ENCODE measurements at regions not wholly inside any gene's neighbourhood (a gene's known extent, or its start where the extent isn't known, plus 50 kb on each side); places are given as distances from the start of the nearest gene placed in this dataset.

DNA sequence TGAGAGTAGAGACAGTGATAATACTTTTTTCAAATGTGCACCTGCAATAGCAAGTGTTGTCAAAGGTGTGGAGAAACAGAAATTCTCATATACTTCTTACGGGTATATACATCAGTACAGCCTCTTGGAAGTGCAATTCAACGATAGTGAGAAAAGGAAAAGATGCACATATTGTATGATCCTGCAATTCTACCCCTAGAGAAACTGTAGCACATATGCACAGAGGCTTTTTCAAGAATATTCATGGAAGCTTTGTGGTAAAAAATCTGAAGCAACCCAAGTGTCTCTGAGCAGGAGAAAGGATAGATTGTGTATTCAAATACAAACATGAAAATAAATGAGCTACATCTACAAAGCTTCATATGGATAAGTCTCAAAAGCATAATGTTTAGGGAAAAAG lies 94.7 kb upstream of the PREP start:
- Histone ChIP-seq H3K36me3 (ENCODE audit: control insufficient read depth in 2 of 2, insufficient read depth in 1 of 2, low read length in 2 of 2) (no peaks in the 10 kb centered on the region), H3K9me3 (ENCODE audit: control insufficient read depth, insufficient read depth, low read depth, low read length) (no peaks in the 10 kb centered on the region), H3K27ac (ENCODE audit: extremely low read depth, low read depth, low read length) (no peak overlapping the region), H3K4me1 (ENCODE audit: control insufficient read depth, insufficient read depth, low read length) (no peaks in the 10 kb centered on the region), H3K4me3 (ENCODE audit: low read depth, low read length) (no peak overlapping the region)
- TF ChIP-seq ZNF488 (tag by site-specific recombination; IDR thresholded peaks at IDR 0.05) (no peak), OSR2 (tag by site-specific recombination; IDR thresholded peaks at IDR 0.05) (no peak), TRIM28 (IDR thresholded peaks at IDR 0.05; ENCODE audit: borderline replicate concordance, low read length) (no peak), ZNF433 (tag by site-specific recombination; IDR thresholded peaks at IDR 0.05; ENCODE audit: low read depth) (no peak), ZNF548 (tag by site-specific recombination; IDR thresholded peaks at IDR 0.05) (no peak), ZNF843 (tag by site-specific recombination; IDR thresholded peaks at IDR 0.05) (no peak), ZNF521 (tag by site-specific recombination; IDR thresholded peaks at IDR 0.05) (no peak), SETDB1 (IDR thresholded peaks at IDR 0.05; ENCODE audit: insufficient read length, low read length) (no peak), ZNF140 (tag by site-specific recombination; IDR thresholded peaks at IDR 0.05) (no peak), ZBTB8A (tag by site-specific recombination; IDR thresholded peaks at IDR 0.05) (no peak), ZNF830 (tag by site-specific recombination; IDR thresholded peaks at IDR 0.05; ENCODE audit: low read depth) (no peak), IKZF3 (tag by site-specific recombination; IDR thresholded peaks at IDR 0.05) (no peak), ZNF19 (tag by site-specific recombination; IDR thresholded peaks at IDR 0.05; ENCODE audit: low read depth) (no peak), ZNF23 (tag by site-specific recombination; IDR thresholded peaks at IDR 0.05; ENCODE audit: borderline replicate concordance) (no peak), ZBTB7A (tag by site-specific recombination; IDR thresholded peaks at IDR 0.05; ENCODE audit: low read depth) (no peak)
- TF ChIP-seq, protein P1, sequence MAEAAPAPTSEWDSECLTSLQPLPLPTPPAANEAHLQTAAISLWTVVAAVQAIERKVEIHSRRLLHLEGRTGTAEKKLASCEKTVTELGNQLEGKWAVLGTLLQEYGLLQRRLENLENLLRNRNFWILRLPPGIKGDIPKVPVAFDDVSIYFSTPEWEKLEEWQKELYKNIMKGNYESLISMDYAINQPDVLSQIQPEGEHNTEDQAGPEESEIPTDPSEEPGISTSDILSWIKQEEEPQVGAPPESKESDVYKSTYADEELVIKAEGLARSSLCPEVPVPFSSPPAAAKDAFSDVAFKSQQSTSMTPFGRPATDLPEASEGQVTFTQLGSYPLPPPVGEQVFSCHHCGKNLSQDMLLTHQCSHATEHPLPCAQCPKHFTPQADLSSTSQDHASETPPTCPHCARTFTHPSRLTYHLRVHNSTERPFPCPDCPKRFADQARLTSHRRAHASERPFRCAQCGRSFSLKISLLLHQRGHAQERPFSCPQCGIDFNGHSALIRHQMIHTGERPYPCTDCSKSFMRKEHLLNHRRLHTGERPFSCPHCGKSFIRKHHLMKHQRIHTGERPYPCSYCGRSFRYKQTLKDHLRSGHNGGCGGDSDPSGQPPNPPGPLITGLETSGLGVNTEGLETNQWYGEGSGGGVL (tag by site-specific recombination; IDR thresholded peaks at IDR 0.05): no peak
- TF ChIP-seq, protein P2, sequence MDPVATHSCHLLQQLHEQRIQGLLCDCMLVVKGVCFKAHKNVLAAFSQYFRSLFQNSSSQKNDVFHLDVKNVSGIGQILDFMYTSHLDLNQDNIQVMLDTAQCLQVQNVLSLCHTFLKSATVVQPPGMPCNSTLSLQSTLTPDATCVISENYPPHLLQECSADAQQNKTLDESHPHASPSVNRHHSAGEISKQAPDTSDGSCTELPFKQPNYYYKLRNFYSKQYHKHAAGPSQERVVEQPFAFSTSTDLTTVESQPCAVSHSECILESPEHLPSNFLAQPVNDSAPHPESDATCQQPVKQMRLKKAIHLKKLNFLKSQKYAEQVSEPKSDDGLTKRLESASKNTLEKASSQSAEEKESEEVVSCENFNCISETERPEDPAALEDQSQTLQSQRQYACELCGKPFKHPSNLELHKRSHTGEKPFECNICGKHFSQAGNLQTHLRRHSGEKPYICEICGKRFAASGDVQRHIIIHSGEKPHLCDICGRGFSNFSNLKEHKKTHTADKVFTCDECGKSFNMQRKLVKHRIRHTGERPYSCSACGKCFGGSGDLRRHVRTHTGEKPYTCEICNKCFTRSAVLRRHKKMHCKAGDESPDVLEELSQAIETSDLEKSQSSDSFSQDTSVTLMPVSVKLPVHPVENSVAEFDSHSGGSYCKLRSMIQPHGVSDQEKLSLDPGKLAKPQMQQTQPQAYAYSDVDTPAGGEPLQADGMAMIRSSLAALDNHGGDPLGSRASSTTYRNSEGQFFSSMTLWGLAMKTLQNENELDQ (tag by site-specific recombination; IDR thresholded peaks at IDR 0.05; ENCODE audit: low read depth): no peak
- ChIA-PET CTCF (interaction anchor here (0.6 to 2.1 kb wide), 3 partner anchors 13 to 410 kb away, joined by 3 to 5 read pairs (median 3); no protein-coding TSS in a partner anchor), POLR2A (no interaction called here)

DNA sequence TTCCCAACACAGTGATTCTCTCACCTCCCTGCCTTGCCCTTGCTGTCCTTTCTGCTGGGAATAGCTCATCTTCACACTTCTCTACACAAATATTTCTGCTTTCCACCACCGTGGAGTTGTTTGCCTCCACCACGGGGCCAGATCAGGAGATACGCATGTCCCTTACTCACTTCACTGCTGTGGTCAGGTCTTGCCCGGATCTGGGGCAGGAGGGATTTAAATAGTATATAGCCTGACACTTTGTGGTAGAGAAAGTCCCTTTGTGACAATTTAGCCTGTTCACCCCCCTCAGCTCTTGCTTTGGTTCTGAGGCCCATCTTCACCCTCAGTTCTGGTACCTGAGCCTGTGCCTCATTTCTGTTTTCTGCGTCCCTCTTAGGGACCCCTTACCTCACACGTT lies 92.6 kb upstream of the PREP start:
- Histone ChIP-seq H3K4me3 (ENCODE audit: low read depth, low read length) (no peak overlapping the region), H3K36me3 (ENCODE audit: control insufficient read depth in 2 of 2, insufficient read depth in 1 of 2, low read length in 2 of 2) (no peaks in the 10 kb centered on the region), H3K4me1 (ENCODE audit: control insufficient read depth, insufficient read depth, low read length) (no peaks in the 10 kb centered on the region), H3K27ac (ENCODE audit: extremely low read depth, low read depth, low read length) (no peak overlapping the region), H3K9me3 (ENCODE audit: control insufficient read depth, insufficient read depth, low read depth, low read length) (no peaks in the 10 kb centered on the region)
- POLR2A ChIA-PET: no interaction called here
- CTCF ChIA-PET: no interaction called here
- TF ChIP-seq ZNF776 (tag by site-specific recombination; IDR thresholded peaks at IDR 0.05; ENCODE audit: borderline replicate concordance) (no peak), ZNF174 (tag by site-specific recombination; IDR thresholded peaks at IDR 0.05) (no peak), ZNF324 (tag by site-specific recombination; IDR thresholded peaks at IDR 0.05) (no peak), HOXA7 (CRISPR knock-in tag; IDR thresholded peaks at IDR 0.05; ENCODE audit: borderline replicate concordance) (no peak), SCRT2 (tag by site-specific recombination; IDR thresholded peaks at IDR 0.05) (no peak), HOXC10 (CRISPR knock-in tag; IDR thresholded peaks at IDR 0.05) (no peak), ZBTB8A (tag by site-specific recombination; IDR thresholded peaks at IDR 0.05) (no peak), ZNF2 (tag by site-specific recombination; IDR thresholded peaks at IDR 0.05) (no peak), ZNF768 (tag by site-specific recombination; IDR thresholded peaks at IDR 0.05) (no peak), GLI2 (tag by site-specific recombination; IDR thresholded peaks at IDR 0.05; ENCODE audit: borderline replicate concordance, low read depth) (no peak), ZNF639 (tag by site-specific recombination; IDR thresholded peaks at IDR 0.05) (no peak), ZNF341 (tag by site-specific recombination; IDR thresholded peaks at IDR 0.05; ENCODE audit: low read depth) (no peak)
- TF ChIP-seq, protein P3, sequence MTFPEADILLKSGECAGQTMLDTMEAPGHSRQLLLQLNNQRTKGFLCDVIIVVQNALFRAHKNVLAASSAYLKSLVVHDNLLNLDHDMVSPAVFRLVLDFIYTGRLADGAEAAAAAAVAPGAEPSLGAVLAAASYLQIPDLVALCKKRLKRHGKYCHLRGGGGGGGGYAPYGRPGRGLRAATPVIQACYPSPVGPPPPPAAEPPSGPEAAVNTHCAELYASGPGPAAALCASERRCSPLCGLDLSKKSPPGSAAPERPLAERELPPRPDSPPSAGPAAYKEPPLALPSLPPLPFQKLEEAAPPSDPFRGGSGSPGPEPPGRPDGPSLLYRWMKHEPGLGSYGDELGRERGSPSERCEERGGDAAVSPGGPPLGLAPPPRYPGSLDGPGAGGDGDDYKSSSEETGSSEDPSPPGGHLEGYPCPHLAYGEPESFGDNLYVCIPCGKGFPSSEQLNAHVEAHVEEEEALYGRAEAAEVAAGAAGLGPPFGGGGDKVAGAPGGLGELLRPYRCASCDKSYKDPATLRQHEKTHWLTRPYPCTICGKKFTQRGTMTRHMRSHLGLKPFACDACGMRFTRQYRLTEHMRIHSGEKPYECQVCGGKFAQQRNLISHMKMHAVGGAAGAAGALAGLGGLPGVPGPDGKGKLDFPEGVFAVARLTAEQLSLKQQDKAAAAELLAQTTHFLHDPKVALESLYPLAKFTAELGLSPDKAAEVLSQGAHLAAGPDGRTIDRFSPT (tag by site-specific recombination; IDR thresholded peaks at IDR 0.05): no peak
